ENCODE measurements at regions not wholly inside any gene's neighbourhood (a gene's known extent, or its start where the extent isn't known, plus 50 kb on each side); places are given as distances from the start of the nearest gene placed in this dataset.
A peak's percentile ranks its signal among the peaks of the same experiment; 100 is the strongest.
"Not testable (repeated sequence)": the region's sequence is repeated elsewhere in the genome, so short reads cannot be mapped to it uniquely, and the experiment has no call there.

DNA sequence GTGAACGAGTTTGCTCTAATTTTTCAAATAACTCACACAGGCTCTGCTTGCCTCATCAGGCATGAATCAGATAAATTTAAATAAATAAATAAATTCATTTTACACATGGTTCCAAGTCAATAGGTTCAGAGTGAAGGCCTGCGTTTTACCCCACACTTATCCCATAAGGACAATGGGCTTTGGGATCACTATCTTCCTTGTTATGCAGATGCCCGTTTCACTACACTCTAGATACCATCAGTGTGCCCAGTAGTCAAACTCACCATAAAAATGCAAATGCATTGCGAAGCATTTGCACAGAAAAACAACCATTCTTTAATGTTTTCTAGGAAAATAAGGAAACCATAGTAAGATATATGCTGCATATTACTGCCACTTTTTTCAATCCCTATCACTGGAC lies 155.9 kb upstream of the CCDC196 start:
- no peaks in the 10 kb centered on the region for H3K36me3 ChIP-seq (ENCODE audit: control insufficient read depth in 3 of 3, insufficient read depth in 2 of 3, low read depth in 1 of 3, low read length in 3 of 3)
- H3K4me3 ChIP-seq (ENCODE audit: low read depth in 1 of 3, low read length in 3 of 3) = no peak overlapping the region
- H3K9me3 ChIP-seq (ENCODE audit: control insufficient read depth in 2 of 2, insufficient read depth in 1 of 2, low read depth in 1 of 2, low read length in 1 of 2) = no peaks in the 10 kb centered on the region
- H3K27ac ChIP-seq (ENCODE audit: low read depth in 1 of 3, low read length in 2 of 3) = no peak overlapping the region
- H3K27me3 ChIP-seq (ENCODE audit: control insufficient read depth in 3 of 3, insufficient read depth in 3 of 3, low read length in 3 of 3) = peaks cover 0 to 2% (median 0%) of the 10 kb centered on the region in 3 donors
- FAIRE-seq = no peak
- no peak for DNase-seq
- no peaks in the 10 kb centered on the region for H3K4me1 ChIP-seq (ENCODE audit: control insufficient read depth in 3 of 3, insufficient read depth in 2 of 3, low read depth in 1 of 3, low read length in 2 of 3)
- WGBS, 3 donors = 87 to 89% (median 88%) methylated on average over 4 of the region's 4 CpGs

DNA sequence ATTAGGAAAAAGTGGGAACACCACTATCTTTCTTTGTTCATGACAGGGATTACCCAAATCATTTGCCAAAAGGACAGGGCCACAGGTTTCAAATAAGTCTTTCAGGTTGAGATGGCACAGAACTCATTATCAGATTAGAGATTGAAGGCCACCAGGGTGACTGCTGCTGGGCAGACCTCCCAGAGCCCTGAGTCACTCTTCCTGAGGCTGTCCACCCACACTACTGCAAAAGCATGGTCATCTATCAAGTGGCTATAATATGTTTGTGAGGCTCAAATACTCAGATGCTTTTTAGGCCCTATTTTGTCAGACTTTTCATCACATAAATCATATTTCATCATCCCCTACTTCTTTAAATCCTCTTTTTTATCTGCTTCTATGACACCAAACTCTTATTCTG lies 155.3 kb upstream of the CCDC196 start:
- no peak for DNase-seq
- no peaks in the 10 kb centered on the region for H3K36me3 ChIP-seq (ENCODE audit: control insufficient read depth in 3 of 3, insufficient read depth in 2 of 3, low read depth in 1 of 3, low read length in 3 of 3)
- H3K27me3 ChIP-seq (ENCODE audit: control insufficient read depth in 3 of 3, insufficient read depth in 3 of 3, low read length in 3 of 3) = peaks cover 0 to under 1% (median 0%) of the 10 kb centered on the region in 3 donors
- no peaks in the 10 kb centered on the region for H3K4me1 ChIP-seq (ENCODE audit: control insufficient read depth in 3 of 3, insufficient read depth in 2 of 3, low read depth in 1 of 3, low read length in 2 of 3)
- H3K4me3 ChIP-seq (ENCODE audit: low read depth in 1 of 3, low read length in 3 of 3) = no peak overlapping the region
- no peak for FAIRE-seq
- H3K9me3 ChIP-seq (ENCODE audit: control insufficient read depth in 2 of 2, insufficient read depth in 1 of 2, low read depth in 1 of 2, low read length in 1 of 2) = no peaks in the 10 kb centered on the region
- H3K27ac ChIP-seq (ENCODE audit: low read depth in 1 of 3, low read length in 2 of 3) = no peak overlapping the region

DNA sequence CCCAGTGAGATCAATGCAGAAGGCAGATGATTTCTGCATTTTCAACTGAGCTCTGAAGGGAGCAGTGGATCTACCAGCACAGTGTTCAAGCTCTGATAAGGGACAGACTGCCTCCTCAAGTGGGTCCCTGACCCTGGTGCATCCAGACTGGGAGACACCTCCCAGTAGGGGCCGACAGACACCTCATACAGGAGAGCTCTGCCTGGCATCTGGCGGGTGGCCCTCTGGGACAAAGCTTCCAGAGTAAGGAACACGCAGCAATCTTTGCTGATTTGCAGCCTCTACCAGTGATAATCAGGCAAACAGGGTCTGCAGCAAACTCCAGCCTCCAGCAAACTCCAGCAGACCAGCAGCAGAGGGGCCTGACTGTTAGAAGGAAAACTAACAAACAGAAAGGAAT lies 152.9 kb upstream of the CCDC196 start:
- not testable (repeated sequence) for H3K9me3 ChIP-seq (ENCODE audit: control insufficient read depth in 2 of 2, insufficient read depth in 1 of 2, low read depth in 1 of 2, low read length in 1 of 2); H3K4me1 ChIP-seq (ENCODE audit: control insufficient read depth in 3 of 3, insufficient read depth in 2 of 3, low read depth in 1 of 3, low read length in 2 of 3); H3K27me3 ChIP-seq (ENCODE audit: control insufficient read depth in 3 of 3, insufficient read depth in 3 of 3, low read length in 3 of 3); H3K4me3 ChIP-seq (ENCODE audit: low read depth in 1 of 3, low read length in 3 of 3); DNase-seq; H3K36me3 ChIP-seq (ENCODE audit: control insufficient read depth in 3 of 3, insufficient read depth in 2 of 3, low read depth in 1 of 3, low read length in 3 of 3); H3K27ac ChIP-seq (ENCODE audit: low read depth in 1 of 3, low read length in 2 of 3); FAIRE-seq
- WGBS, 3 donors = 67 to 84% (median 78%) methylated on average over 3 of the region's 3 CpGs

DNA sequence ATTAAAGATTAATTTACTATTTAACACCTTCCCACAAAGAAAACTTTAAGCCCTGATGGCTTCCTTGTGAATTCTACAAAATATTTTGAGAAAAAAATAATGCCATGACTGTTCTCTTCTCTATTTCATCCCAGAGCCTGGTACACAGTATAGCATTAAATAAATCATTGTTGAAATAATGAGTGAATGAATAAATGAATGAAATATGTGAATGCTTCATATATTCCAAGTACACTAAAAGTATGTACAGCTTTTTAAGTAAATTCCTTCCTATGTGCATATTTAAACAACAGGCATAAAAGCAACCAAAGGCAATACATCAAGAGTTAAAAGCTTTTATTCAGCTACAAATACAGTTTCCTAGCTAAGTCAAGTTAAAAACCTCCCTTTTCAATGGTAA lies 144.9 kb upstream of the CCDC196 start:
- Histone ChIP-seq H3K4me3 (ENCODE audit: low read depth in 1 of 3, low read length in 3 of 3) (no peak overlapping the region), H3K27ac (ENCODE audit: low read depth in 1 of 3, low read length in 2 of 3) (no peak overlapping the region), H3K9me3 (ENCODE audit: control insufficient read depth in 2 of 2, insufficient read depth in 1 of 2, low read depth in 1 of 2, low read length in 1 of 2) (no peaks in the 10 kb centered on the region), H3K27me3 (ENCODE audit: control insufficient read depth in 3 of 3, insufficient read depth in 3 of 3, low read length in 3 of 3) (no peaks in the 10 kb centered on the region), H3K4me1 (ENCODE audit: control insufficient read depth in 3 of 3, insufficient read depth in 2 of 3, low read depth in 1 of 3, low read length in 2 of 3) (no peaks in the 10 kb centered on the region), H3K36me3 (ENCODE audit: control insufficient read depth in 3 of 3, insufficient read depth in 2 of 3, low read depth in 1 of 3, low read length in 3 of 3) (no peaks in the 10 kb centered on the region)
- FAIRE-seq (no peak), DNase-seq (no peak)

DNA sequence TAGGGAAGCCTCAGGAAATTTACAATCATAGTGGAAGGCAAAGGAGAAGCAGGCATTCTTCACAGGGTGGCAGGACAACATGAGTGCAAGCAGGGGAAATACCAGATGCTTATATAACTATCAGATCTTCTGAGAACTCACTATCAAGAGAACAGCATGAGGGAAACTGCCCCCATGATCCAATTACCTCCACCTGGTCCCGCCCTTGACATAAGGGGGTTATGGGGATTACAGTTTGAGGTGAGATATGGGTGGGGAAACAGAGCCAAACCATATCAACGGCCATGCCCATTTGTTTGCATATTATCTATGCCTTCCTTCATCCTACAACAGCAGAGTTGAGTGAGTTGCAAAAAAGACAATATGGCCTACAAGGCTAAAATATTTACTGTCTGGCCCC lies 140.2 kb upstream of the CCDC196 start:
- H3K27me3 ChIP-seq (ENCODE audit: control insufficient read depth in 3 of 3, insufficient read depth in 3 of 3, low read length in 3 of 3) = no peaks in the 10 kb centered on the region
- H3K9me3 ChIP-seq (ENCODE audit: control insufficient read depth in 2 of 2, insufficient read depth in 1 of 2, low read depth in 1 of 2, low read length in 1 of 2) = peaks cover 0 to 7% of the 10 kb centered on the region in 2 donors
- no peaks in the 10 kb centered on the region for H3K36me3 ChIP-seq (ENCODE audit: control insufficient read depth in 3 of 3, insufficient read depth in 2 of 3, low read depth in 1 of 3, low read length in 3 of 3)
- H3K4me3 ChIP-seq (ENCODE audit: low read depth in 1 of 3, low read length in 3 of 3) = no peak overlapping the region
- H3K4me1 ChIP-seq (ENCODE audit: control insufficient read depth in 3 of 3, insufficient read depth in 2 of 3, low read depth in 1 of 3, low read length in 2 of 3) = no peaks in the 10 kb centered on the region
- WGBS, 3 donors = 69 to 76% (median 73%) methylated on average over 2 of the region's 2 CpGs
- DNase-seq (no peak), FAIRE-seq (no peak)
- no peak overlapping the region for H3K27ac ChIP-seq (ENCODE audit: low read depth in 1 of 3, low read length in 2 of 3)

DNA sequence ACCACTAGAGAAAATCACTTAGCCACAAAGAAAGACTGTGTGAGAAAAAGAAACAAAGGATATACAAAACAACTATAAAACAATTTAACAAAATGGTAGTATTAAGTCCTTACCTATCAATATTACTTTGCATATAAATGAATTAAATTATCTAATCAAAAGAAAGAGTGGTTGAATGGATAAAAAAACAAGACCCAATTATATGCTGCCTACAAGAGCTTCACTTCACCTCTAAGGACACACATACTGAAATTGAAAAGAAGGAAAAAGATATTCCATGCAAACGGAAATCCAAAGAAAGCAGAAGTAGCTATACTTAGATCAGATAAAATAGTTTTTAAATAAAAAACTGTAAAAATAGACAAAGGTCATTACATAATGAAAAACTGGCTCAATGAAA lies 134.9 kb upstream of the CCDC196 start:
- peak; percentile 55 for FAIRE-seq
- WGBS, 3 donors = 79 to 81% (median 80%) methylated on average over 1 of the region's 1 CpG
- Histone ChIP-seq H3K4me3 (ENCODE audit: low read depth in 1 of 3, low read length in 3 of 3) (no peak overlapping the region), H3K27me3 (ENCODE audit: control insufficient read depth in 3 of 3, insufficient read depth in 3 of 3, low read length in 3 of 3) (no peaks in the 10 kb centered on the region), H3K9me3 (ENCODE audit: control insufficient read depth in 2 of 2, insufficient read depth in 1 of 2, low read depth in 1 of 2, low read length in 1 of 2) (peaks cover 0 to 7% of the 10 kb centered on the region in 2 donors), H3K36me3 (ENCODE audit: control insufficient read depth in 3 of 3, insufficient read depth in 2 of 3, low read depth in 1 of 3, low read length in 3 of 3) (no peaks in the 10 kb centered on the region), H3K27ac (ENCODE audit: low read depth in 1 of 3, low read length in 2 of 3) (no peak overlapping the region), H3K4me1 (ENCODE audit: control insufficient read depth in 3 of 3, insufficient read depth in 2 of 3, low read depth in 1 of 3, low read length in 2 of 3) (no peaks in the 10 kb centered on the region)
- DNase-seq = no peak

DNA sequence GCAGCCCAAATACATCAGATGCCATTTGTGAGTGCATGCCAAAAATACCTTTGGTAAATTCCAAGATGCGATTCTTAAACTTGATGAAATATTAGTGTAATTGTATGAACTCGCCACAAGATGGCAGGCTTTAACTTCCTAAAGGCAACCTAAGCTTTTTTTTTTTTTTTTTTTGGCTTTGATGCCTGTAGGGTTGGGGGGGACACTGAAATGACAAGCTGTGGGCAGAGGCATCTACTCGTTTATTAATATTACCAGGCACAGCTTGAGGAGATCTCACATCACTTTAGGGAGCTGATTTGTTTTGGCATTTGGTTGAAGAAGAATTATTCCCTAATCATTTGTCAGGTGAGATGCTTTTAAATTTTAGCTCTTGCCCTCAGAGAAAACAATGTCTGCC lies 126.7 kb upstream of the CCDC196 start:
- no peaks in the 10 kb centered on the region for H3K36me3 ChIP-seq (ENCODE audit: control insufficient read depth in 3 of 3, insufficient read depth in 2 of 3, low read depth in 1 of 3, low read length in 3 of 3)
- peaks cover 0 to 8% (median 0%) of the 10 kb centered on the region in 3 donors for H3K4me1 ChIP-seq (ENCODE audit: control insufficient read depth in 3 of 3, insufficient read depth in 2 of 3, low read depth in 1 of 3, low read length in 2 of 3)
- WGBS, 3 donors = 0 to 1% (median 0%) methylated on average over 3 of the region's 3 CpGs
- no peak overlapping the region for H3K4me3 ChIP-seq (ENCODE audit: low read depth in 1 of 3, low read length in 3 of 3)
- no peaks in the 10 kb centered on the region for H3K27me3 ChIP-seq (ENCODE audit: control insufficient read depth in 3 of 3, insufficient read depth in 3 of 3, low read length in 3 of 3)
- no peak overlapping the region for H3K27ac ChIP-seq (ENCODE audit: low read depth in 1 of 3, low read length in 2 of 3)
- DNase-seq = peak; percentile 46 to 58
- H3K9me3 ChIP-seq (ENCODE audit: control insufficient read depth in 2 of 2, insufficient read depth in 1 of 2, low read depth in 1 of 2, low read length in 1 of 2) = no peaks in the 10 kb centered on the region
- no peak for FAIRE-seq

DNA sequence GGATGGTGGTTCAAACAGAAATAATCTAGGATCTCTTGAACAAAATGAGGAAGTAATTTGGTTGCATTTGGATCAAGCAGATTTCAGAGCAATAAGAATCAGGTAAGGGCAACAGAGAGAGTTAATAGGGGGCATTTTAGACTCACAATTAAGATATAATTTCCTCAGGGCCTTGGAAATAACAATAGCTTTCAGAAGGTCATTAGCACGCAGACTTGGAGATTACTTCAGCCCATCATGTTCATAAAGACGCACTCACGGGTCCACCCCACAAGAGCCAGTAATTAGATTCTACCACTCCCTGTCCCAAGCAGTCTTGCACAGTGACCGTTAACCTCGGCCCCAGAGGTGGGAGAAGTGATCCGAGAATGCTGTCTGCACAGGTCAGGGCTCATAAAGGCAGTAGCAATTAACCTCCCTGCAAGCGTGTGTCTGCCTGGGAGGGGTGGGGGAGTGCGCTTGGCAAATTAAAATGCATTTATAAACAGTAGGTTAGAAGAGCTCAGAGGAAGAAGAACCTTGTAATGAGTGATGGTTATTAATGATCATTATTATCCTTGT lies 125.7 kb upstream of the CCDC196 start:
- FAIRE-seq (no peak), DNase-seq (peak; percentile 21 to 48)
- H3K9me3 ChIP-seq (ENCODE audit: control insufficient read depth in 2 of 2, insufficient read depth in 1 of 2, low read depth in 1 of 2, low read length in 1 of 2) = no peaks in the 10 kb centered on the region
- no peaks in the 10 kb centered on the region for H3K27me3 ChIP-seq (ENCODE audit: control insufficient read depth in 3 of 3, insufficient read depth in 3 of 3, low read length in 3 of 3)
- 15 to 42% (median 22%) methylated on average over 8 of the region's 8 CpGs for WGBS, 3 donors
- no peak overlapping the region for H3K27ac ChIP-seq (ENCODE audit: low read depth in 1 of 3, low read length in 2 of 3)
- peaks cover 0 to 8% (median 0%) of the 10 kb centered on the region in 3 donors for H3K4me1 ChIP-seq (ENCODE audit: control insufficient read depth in 3 of 3, insufficient read depth in 2 of 3, low read depth in 1 of 3, low read length in 2 of 3)
- H3K4me3 ChIP-seq (ENCODE audit: low read depth in 1 of 3, low read length in 3 of 3) = no peak overlapping the region
- no peaks in the 10 kb centered on the region for H3K36me3 ChIP-seq (ENCODE audit: control insufficient read depth in 3 of 3, insufficient read depth in 2 of 3, low read depth in 1 of 3, low read length in 3 of 3)

DNA sequence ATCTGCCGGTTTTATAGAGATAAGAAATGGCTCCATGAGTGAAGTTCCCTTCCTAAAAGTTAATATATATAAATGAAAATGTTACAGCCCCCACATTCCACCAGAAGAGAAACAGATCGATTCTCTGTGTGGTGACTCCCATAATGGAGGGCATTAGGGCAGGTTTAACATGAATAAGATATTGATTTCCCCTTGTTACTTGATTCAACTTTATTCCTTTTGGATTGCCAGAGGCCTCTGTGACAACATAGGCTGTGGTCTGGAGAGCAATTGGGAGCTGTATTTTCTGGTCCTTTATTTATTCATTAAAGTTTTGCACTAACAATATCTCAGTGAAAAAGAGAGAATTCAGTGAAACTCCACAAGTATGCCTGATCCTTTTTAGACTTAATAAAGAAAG lies 125.2 kb upstream of the CCDC196 start:
- no peaks in the 10 kb centered on the region for H3K36me3 ChIP-seq (ENCODE audit: control insufficient read depth in 3 of 3, insufficient read depth in 2 of 3, low read depth in 1 of 3, low read length in 3 of 3)
- no peak overlapping the region for H3K4me3 ChIP-seq (ENCODE audit: low read depth in 1 of 3, low read length in 3 of 3)
- 5 to 34% (median 21%) methylated on average over 2 of the region's 2 CpGs for WGBS, 3 donors
- no peak for FAIRE-seq
- peaks cover 0 to 8% (median 0%) of the 10 kb centered on the region in 3 donors for H3K4me1 ChIP-seq (ENCODE audit: control insufficient read depth in 3 of 3, insufficient read depth in 2 of 3, low read depth in 1 of 3, low read length in 2 of 3)
- no peak overlapping the region for H3K27ac ChIP-seq (ENCODE audit: low read depth in 1 of 3, low read length in 2 of 3)
- H3K27me3 ChIP-seq (ENCODE audit: control insufficient read depth in 3 of 3, insufficient read depth in 3 of 3, low read length in 3 of 3) = no peaks in the 10 kb centered on the region
- no peaks in the 10 kb centered on the region for H3K9me3 ChIP-seq (ENCODE audit: control insufficient read depth in 2 of 2, insufficient read depth in 1 of 2, low read depth in 1 of 2, low read length in 1 of 2)
- no peak for DNase-seq
